DND-41 (cell line): ENCODE measurements at regions not wholly inside any gene's neighbourhood (a gene's known extent, or its start where the extent isn't known, plus 50 kb on each side); places are given as distances from the start of the nearest gene placed in this dataset.

Experiments
- ATAC-seq: fragments of 200-7000 bp; cut with Tn5 transposase; 3 replicates; pipeline ENCODE4 v1.9.1; 2021; ENCODE audit warnings: low read depth; ENCODE audit not compliant: insufficient read depth
- DNase-seq: peaks from one replicate; pipeline ENCODE4 v3.0.0-alpha.2; 2020
- H2AFZ ChIP-seq: 2 replicates; pipeline ENCODE4 v1.6.0; 2012; ENCODE audit warnings: low read depth, low read length
- H3K27ac ChIP-seq: 2 replicates; pipeline ENCODE4 v1.5.1; 2012; ENCODE audit warnings: low read length, inconsistent platforms
- H3K27me3 ChIP-seq: fragments of 200-600 bp; sonication (generic); 2 replicates; pipeline ENCODE4 v1.6.0; 2012; ENCODE audit warnings: low read length, mild to moderate bottlenecking, inconsistent platforms; ENCODE audit not compliant: insufficient read depth, poor library complexity
- H3K36me3 ChIP-seq: 2 replicates; pipeline ENCODE4 v1.5.1; 2012; ENCODE audit warnings: low read length, inconsistent platforms; ENCODE audit not compliant: insufficient read depth
- H3K4me1 ChIP-seq: 2 replicates; pipeline ENCODE4 v1.5.1; 2012; ENCODE audit warnings: mild to moderate bottlenecking, low read length; ENCODE audit not compliant: insufficient read depth
- H3K4me2 ChIP-seq: 2 replicates; pipeline ENCODE4 v1.6.0; 2012; ENCODE audit warnings: mild to moderate bottlenecking, moderate library complexity, low read length, inconsistent platforms; ENCODE audit not compliant: insufficient read depth
- H3K4me3 ChIP-seq, 2 experiments: fragments of 200-600 bp in 1 of 2; shearing (Covaris generic) in 1 of 2; 2 replicates each; pipeline ENCODE4 v1.5.1; 2012 to 2016; ENCODE audit warnings: inconsistent platforms in 2 of 2, low read length in 2 of 2, mild to moderate bottlenecking in 2 of 2, low read depth in 1 of 2, moderate library complexity in 1 of 2
- H3K79me2 ChIP-seq: 2 replicates; pipeline ENCODE4 v1.6.0; 2012; ENCODE audit warnings: low read length, inconsistent platforms; ENCODE audit not compliant: insufficient read depth
- H3K9ac ChIP-seq: 2 replicates; pipeline ENCODE4 v1.6.0; 2012; ENCODE audit warnings: low read depth, mild to moderate bottlenecking, inconsistent platforms, low read length, moderate library complexity
- H3K9me3 ChIP-seq: 2 replicates; pipeline ENCODE4 v1.5.1; 2012; ENCODE audit warnings: low read length, moderate library complexity, mild to moderate bottlenecking, inconsistent platforms; ENCODE audit not compliant: insufficient read depth, severe bottlenecking
- H4K20me1 ChIP-seq: 2 replicates; pipeline ENCODE4 v1.6.0; 2012; ENCODE audit warnings: low read length; ENCODE audit not compliant: insufficient read depth
- EZH2 ChIP-seq: IDR thresholded peaks from 3 replicates; pipeline ENCODE4 v1.6.1; 2012; ENCODE audit warnings: borderline replicate concordance, low read depth, mild to moderate bottlenecking, moderate library complexity, low read length, inconsistent platforms; ENCODE audit not compliant: severe bottlenecking
- TF ChIP-seq, protein P1 (sequence below): IDR thresholded peaks from 2 replicates; pipeline ENCODE4 v1.5.1; 2012; ENCODE audit warnings: borderline replicate concordance, low read length, moderate library complexity, mild to moderate bottlenecking; ENCODE audit not compliant: poor library complexity, severe bottlenecking; ENCODE audit errors: extremely low read depth

DNA sequence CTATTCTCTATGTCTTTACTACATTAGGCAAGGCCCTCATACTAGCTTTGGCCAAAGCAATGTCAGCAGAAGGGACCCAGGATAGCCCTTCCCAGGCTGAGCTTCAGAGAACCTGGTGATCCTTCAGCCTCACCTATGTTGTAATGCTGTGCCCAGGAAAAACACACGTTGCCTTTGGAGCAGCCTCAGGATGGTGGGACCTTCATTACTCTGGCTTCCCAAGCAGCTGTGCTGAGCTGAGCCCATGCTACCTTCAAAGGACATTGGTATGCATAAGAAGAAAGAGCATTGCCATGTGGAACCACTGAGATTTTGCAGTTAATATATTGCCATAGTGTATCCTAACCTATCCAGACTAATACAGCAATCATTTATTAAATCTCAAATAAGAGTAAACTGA is 756.4 kb upstream of the ID2 start:
- no peak for DNase-seq
- Histone ChIP-seq H2AFZ (no peak overlapping the region), H3K4me2 (no peak overlapping the region), H3K36me3 (no peaks in the 10 kb centered on the region), H3K4me1 (peaks cover 10% of the 10 kb centered on the region), H3K9me3 (no peaks in the 10 kb centered on the region), H3K4me3 (no peak overlapping the region), H3K9ac (no peak overlapping the region), H3K27me3 (no peaks in the 10 kb centered on the region), H3K79me2 (no peaks in the 10 kb centered on the region), H3K27ac (no peak overlapping the region), H4K20me1 (no peaks in the 10 kb centered on the region)
- TF ChIP-seq, protein P1, sequence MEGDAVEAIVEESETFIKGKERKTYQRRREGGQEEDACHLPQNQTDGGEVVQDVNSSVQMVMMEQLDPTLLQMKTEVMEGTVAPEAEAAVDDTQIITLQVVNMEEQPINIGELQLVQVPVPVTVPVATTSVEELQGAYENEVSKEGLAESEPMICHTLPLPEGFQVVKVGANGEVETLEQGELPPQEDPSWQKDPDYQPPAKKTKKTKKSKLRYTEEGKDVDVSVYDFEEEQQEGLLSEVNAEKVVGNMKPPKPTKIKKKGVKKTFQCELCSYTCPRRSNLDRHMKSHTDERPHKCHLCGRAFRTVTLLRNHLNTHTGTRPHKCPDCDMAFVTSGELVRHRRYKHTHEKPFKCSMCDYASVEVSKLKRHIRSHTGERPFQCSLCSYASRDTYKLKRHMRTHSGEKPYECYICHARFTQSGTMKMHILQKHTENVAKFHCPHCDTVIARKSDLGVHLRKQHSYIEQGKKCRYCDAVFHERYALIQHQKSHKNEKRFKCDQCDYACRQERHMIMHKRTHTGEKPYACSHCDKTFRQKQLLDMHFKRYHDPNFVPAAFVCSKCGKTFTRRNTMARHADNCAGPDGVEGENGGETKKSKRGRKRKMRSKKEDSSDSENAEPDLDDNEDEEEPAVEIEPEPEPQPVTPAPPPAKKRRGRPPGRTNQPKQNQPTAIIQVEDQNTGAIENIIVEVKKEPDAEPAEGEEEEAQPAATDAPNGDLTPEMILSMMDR, result no peak
- no peak for TF ChIP-seq EZH2
- ATAC-seq, result no peak

DNA sequence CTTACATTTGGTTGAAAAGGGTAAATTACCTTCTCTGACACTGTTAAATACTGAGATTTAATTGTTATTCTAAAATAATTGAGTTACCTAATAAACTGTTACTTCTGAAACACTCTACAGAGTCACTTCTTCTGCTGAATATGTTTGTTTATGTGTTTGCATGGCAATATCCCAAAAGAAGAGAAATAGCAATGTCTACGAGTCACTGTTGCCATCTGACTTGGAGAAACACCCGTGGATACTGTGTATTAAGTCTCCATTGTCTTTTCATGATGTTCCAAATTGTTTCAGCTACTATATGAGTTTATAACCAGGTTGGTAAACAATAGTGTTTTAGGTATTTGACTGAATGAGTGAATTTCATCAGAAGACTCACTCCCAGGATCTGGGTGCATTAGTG is 754.2 kb upstream of the ID2 start:
- Histone ChIP-seq H4K20me1 (no peaks in the 10 kb centered on the region), H3K4me2 (no peak overlapping the region), H3K9ac (no peak overlapping the region), H3K36me3 (no peaks in the 10 kb centered on the region), H3K27ac (no peak overlapping the region), H2AFZ (no peak overlapping the region), H3K9me3 (no peaks in the 10 kb centered on the region), H3K79me2 (no peaks in the 10 kb centered on the region), H3K4me3 (no peak overlapping the region), H3K27me3 (no peaks in the 10 kb centered on the region), H3K4me1 (peaks cover 10% of the 10 kb centered on the region)
- DNase-seq (no peak), ATAC-seq (no peak)
- TF ChIP-seq EZH2, result no peak
- TF ChIP-seq, protein P1, result no peak

GRCh38 chr2:7929281-7929680 is 752.6 kb upstream of the ID2 start:
- Histone ChIP-seq H3K4me2 (no peak overlapping the region), H3K4me1 (peaks cover 4% of the 10 kb centered on the region), H3K27ac (no peak overlapping the region), H3K4me3 (no peak overlapping the region), H3K9me3 (no peaks in the 10 kb centered on the region), H3K27me3 (no peaks in the 10 kb centered on the region), H3K36me3 (no peaks in the 10 kb centered on the region), H2AFZ (no peak overlapping the region), H3K79me2 (no peaks in the 10 kb centered on the region), H3K9ac (no peak overlapping the region), H4K20me1 (no peaks in the 10 kb centered on the region)
- ATAC-seq (no peak), DNase-seq (no peak)
- TF ChIP-seq, protein P1, result no peak

- no peak for TF ChIP-seq EZH2
- TF ChIP-seq, protein P1, result no peak
Observed at GRCh38 chr2:7930800-7931635, 750.8 kb upstream of the ID2 start.

More at GRCh38 chr2:7930800-7931635, 750.8 kb upstream of the ID2 start:
- no peak overlapping the region for H3K4me3 ChIP-seq
- no peaks in the 10 kb centered on the region for H3K27me3 ChIP-seq
- no peak overlapping the region for H2AFZ ChIP-seq
- no peak overlapping the region for H3K9ac ChIP-seq
- H3K36me3 ChIP-seq, result no peaks in the 10 kb centered on the region
- H3K4me1 ChIP-seq, result no peaks in the 10 kb centered on the region
- no peak overlapping the region for H3K27ac ChIP-seq
- ATAC-seq, result no peak
- no peak overlapping the region for H3K4me2 ChIP-seq
- H3K9me3 ChIP-seq, result no peaks in the 10 kb centered on the region
- DNase-seq, result no peak
- H4K20me1 ChIP-seq, result no peaks in the 10 kb centered on the region
- no peaks in the 10 kb centered on the region for H3K79me2 ChIP-seq
